Activated T-helper 2 cell treated with anti-CD3 and anti-CD28 coated beads, Interferon-gamma antibody, Interleukin-2, Interleukin-4, amounts not matched to agents 10 μg/mL and 5 μg/mL and 100 μg/mL, durations not matched to agents 14 hours and 24 hours and 36 hours (primary cell): ENCODE measurements at regions not wholly inside any gene's neighbourhood (a gene's known extent, or its start where the extent isn't known, plus 50 kb on each side); places are given as distances from the start of the nearest gene placed in this dataset.
"Not testable (repeated sequence)": the region's sequence is repeated elsewhere in the genome, so short reads cannot be mapped to it uniquely, and the experiment has no call there.

Experiments
- DNase-seq: peaks from one replicate; pipeline ENCODE4 v3.0.0; 2021; ENCODE audit warnings: low spot score
- H3K27ac Mint-ChIP-seq: one replicate; pipeline ENCODE4 v1.8.0; 2021; ENCODE audit warnings: mixed read lengths
- H3K27me3 Mint-ChIP-seq: one replicate; pipeline ENCODE4 v1.8.0; 2021; ENCODE audit warnings: low read depth, mixed read lengths
- H3K36me3 Mint-ChIP-seq: one replicate; pipeline ENCODE4 v1.8.0; 2021; ENCODE audit warnings: low read depth, mixed read lengths
- H3K4me1 Mint-ChIP-seq: one replicate; pipeline ENCODE4 v1.8.0; 2021; ENCODE audit warnings: low read depth, mixed read lengths
- H3K4me3 Mint-ChIP-seq: one replicate; pipeline ENCODE4 v1.8.0; 2021; ENCODE audit warnings: low read depth, mild to moderate bottlenecking, moderate library complexity, mixed read lengths
- H3K9me3 Mint-ChIP-seq: one replicate; pipeline ENCODE4 v1.8.0; 2021; ENCODE audit warnings: mixed read lengths
- intact Hi-C: fragments of 100-400 bp; cut with micrococcal nuclease; formaldehyde crosslinking; loops from one replicate; pipeline ENCODE4 v1.15.1; 2023

DNA sequence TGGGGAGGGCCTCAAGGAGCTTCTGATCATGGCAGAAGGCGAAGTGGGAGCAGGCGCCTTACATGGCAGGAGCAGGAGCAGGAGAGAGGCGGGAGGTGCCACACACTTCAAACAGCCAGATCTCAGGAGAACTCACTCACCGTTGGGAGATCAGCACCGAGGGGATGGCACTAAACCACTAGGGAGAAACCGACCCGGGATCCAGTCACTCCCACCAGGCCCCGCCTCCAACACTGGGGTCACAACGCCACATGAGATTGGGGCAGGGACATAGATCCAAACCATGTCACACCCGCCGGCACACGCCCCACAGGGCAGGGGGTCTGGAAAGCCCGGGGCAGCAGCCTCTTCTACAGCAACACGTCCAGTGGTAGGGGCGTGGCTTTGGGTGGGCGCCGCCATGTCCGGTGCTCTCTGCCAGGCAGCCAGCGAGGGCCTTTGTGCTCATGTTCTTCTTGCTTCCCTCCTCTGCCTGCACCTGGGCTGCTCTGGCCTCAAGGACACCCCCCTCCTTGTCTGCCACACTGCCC lies 233.8 kb upstream of the SHH start:
- H3K27me3 Mint-ChIP-seq, result no peaks in the 10 kb centered on the region
- no peaks in the 10 kb centered on the region for H3K36me3 Mint-ChIP-seq
- no peaks in the 10 kb centered on the region for H3K9me3 Mint-ChIP-seq
- no peak overlapping the region for H3K27ac Mint-ChIP-seq
- intact Hi-C loops, result no loop called here
- no peak overlapping the region for H3K4me3 Mint-ChIP-seq
- H3K4me1 Mint-ChIP-seq, result no peaks in the 10 kb centered on the region
- DNase-seq, result no peak

DNA sequence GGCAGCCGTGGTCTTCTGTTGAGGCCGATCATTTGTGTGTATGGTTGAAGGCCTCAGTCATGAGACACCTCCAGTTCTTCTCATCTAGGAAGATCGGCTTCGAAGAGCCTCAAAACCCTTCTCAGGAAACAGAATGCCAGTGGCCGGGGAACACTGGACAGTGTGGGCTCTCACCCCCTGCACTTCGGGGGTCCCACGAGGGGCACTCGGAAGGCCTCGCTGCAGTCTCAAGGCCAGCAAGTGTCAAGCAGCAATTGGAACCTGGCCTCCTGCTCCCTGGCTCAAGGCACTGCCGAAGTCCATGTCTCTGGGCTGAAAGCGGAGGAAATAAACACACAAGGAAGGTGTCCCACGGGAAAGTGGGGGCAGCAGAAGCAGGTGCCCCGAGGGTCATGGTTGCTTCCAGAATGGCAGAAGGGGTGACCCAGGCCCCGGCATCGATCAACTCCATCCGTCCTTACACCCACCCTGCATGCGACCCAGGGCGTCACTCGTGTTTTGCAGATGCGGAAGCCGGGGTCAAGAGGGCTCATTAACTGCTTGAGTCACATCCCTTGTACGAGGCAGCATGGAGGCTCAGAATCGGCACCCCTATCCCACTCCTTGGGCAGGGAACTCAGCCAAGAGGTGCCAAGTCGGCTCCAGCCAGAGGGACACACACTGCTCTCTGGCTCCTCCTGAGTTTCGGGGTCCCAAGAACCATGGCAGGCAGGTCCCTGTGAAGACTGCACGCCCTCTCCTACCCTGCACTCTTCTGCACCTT lies 231.3 kb upstream of the SHH start:
- DNase-seq, result no peak
- Mint-ChIP-seq H3K4me3 (no peak overlapping the region), H3K9me3 (no peaks in the 10 kb centered on the region), H3K4me1 (no peaks in the 10 kb centered on the region), H3K27me3 (no peaks in the 10 kb centered on the region), H3K27ac (no peak overlapping the region), H3K36me3 (no peaks in the 10 kb centered on the region)
- intact Hi-C loops, result no loop called here

DNA sequence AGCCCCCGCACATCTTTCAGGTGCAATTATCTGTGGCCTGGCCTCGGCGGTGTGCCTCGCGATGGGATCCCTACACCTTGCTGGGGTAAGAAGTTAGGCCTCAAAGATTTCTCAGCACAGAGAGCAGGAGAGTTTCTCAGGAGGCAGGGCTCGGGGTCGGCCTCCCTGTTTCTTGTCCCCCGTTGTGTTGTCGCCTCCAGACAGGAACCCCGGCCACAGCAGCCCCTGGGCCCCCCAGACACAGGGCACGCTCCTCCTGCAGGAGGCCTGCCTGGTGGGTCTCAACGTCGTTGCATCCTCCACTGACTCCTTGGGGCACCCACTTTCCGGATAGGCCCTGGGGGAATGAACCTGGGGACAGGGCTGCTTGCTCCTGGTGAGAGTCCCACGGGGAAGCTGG lies 229.1 kb upstream of the SHH start:
- no peaks in the 10 kb centered on the region for H3K9me3 Mint-ChIP-seq
- H3K4me1 Mint-ChIP-seq, result no peaks in the 10 kb centered on the region
- peaks cover 2% of the 10 kb centered on the region for H3K27me3 Mint-ChIP-seq
- no peak overlapping the region for H3K4me3 Mint-ChIP-seq
- H3K27ac Mint-ChIP-seq, result no peak overlapping the region
- intact Hi-C loops, result no loop called here
- no peak for DNase-seq
- no peaks in the 10 kb centered on the region for H3K36me3 Mint-ChIP-seq

DNA sequence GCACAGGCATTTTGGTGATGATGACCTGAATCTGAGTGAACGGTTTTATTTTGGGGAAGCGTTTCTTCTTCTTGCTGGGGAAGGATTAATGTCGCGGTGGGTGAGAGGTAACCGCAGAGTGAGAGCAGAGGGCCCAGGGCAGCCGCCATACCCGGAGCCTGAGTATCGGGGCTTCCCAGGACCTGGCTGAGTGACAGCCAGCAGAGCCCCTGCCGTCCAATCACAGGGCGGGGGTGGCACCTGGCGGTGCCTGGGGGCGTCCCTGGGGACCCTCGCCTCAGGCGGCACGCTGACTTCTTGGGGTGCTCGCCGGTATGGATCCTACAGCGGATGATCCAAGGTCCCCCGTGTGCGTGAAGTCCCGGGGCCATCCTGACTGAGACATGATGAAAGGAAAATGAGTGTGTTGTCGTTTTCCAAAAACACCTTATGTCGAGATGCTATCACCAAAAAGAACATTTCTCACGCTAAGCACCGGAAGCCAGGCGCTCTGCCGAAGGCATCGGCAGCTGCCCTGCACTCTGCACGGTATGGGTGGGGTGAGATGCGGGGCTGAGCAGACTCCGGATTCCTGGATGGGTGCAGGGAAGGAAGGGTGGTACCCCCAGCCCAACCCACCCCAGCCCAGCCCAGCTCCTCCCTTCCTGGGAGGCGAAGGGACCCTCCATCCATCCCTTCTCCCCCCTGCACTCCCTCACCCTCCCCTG lies 227.9 kb upstream of the SHH start:
- intact Hi-C loops, result no loop called here

DNA sequence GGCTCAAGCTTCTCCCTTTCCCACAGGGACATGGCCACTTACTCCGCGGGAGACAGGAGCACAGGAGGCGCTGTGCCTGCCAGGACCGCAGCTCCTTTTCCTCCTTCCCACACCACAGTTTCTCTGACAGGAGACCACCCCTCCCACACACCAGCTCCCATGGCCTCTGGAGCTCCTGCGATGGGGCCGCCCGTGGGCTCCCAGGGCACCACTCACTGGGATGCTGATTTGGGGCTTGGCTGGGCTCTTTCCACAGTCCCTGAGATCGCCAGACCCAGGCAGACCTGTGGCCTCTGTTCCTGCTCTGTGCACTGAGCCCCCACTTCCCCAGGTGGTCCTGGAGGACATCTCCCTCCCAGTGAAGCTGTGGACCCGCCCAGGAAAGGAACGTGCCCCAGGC lies 226.9 kb upstream of the SHH start:
- H3K27me3 Mint-ChIP-seq, result peaks cover 3% of the 10 kb centered on the region
- H3K27ac Mint-ChIP-seq, result no peak overlapping the region
- no peak for DNase-seq
- no peaks in the 10 kb centered on the region for H3K36me3 Mint-ChIP-seq
- H3K9me3 Mint-ChIP-seq, result no peaks in the 10 kb centered on the region
- intact Hi-C loops, result no loop called here
- peaks cover 2% of the 10 kb centered on the region for H3K4me1 Mint-ChIP-seq
- no peak overlapping the region for H3K4me3 Mint-ChIP-seq

More for the DNA sequence above, 227.9 kb upstream of the SHH start:
- Mint-ChIP-seq H3K4me3 (no peak overlapping the region), H3K27ac (no peak overlapping the region), H3K27me3 (peaks cover 3% of the 10 kb centered on the region), H3K36me3 (no peaks in the 10 kb centered on the region), H3K4me1 (no peaks in the 10 kb centered on the region), H3K9me3 (no peaks in the 10 kb centered on the region)
- DNase-seq, result no peak

DNA sequence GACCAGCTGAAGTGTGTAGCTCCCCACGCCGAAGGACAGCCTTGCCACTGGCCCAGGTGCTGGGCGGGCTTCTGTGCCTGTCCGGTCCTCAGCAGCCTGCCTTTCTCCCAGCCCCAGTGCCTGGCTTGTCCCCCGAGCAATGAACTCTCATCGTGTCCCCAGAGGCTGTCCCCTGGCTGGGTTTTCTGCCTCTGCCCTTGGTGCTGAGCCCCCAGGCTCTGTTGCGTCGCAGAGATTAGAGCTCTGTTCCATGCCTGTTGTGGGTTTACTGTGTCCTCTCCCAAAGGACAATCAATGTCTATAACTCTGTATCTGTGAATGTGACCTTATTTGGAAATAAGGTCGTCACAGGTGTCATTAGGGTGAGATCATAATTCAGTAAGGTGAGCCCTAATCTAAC lies 226.1 kb upstream of the SHH start:
- no peak overlapping the region for H3K27ac Mint-ChIP-seq
- H3K4me1 Mint-ChIP-seq, result peaks cover 2% of the 10 kb centered on the region
- H3K36me3 Mint-ChIP-seq, result no peaks in the 10 kb centered on the region
- intact Hi-C loops, result no loop called here
- H3K9me3 Mint-ChIP-seq, result no peaks in the 10 kb centered on the region
- H3K4me3 Mint-ChIP-seq, result no peak overlapping the region
- no peak for DNase-seq
- H3K27me3 Mint-ChIP-seq, result peaks cover 3% of the 10 kb centered on the region

DNA sequence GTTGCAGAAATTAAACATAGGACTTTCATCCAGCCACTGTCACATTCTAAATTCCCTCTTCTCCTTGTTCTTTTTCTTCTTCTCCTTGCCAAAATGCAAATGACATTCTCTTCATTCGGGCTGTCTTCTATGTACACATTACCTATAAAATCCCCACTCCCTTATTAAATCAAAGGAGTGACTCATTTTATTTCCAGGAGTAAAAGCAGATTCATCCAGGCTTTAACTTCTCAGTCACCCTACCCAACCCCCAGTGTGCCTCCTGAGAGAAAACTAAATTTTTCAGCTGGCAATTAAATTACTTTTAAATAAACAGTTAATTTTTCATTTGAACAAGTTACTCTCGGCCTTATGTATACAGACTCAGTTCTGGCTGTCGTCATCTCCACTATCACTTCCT lies 223.9 kb upstream of the SHH start:
- no peak for DNase-seq
- H3K36me3 Mint-ChIP-seq, result no peaks in the 10 kb centered on the region
- peaks cover 2% of the 10 kb centered on the region for H3K4me1 Mint-ChIP-seq
- peaks cover 13% of the 10 kb centered on the region for H3K9me3 Mint-ChIP-seq
- peaks cover 3% of the 10 kb centered on the region for H3K27me3 Mint-ChIP-seq
- no peak overlapping the region for H3K4me3 Mint-ChIP-seq
- intact Hi-C loops, result no loop called here
- H3K27ac Mint-ChIP-seq, result no peak overlapping the region

DNA sequence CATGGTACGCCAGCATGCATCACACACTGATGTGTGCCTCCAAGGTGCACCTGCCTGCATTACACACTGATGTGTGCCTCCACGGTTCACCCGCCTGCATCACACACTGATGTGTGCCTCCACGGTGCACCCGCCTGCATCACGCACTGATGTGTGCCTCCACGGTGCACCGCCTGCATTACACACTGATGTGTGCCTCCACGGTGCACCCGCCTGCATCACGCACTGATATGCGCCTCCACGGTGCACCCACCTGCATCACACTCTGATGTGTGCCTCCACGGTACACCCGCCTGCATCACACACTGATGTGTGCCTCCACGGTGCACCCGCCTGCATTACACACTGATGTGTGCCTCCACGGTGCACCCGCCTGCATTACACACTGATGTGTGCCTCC lies 223.1 kb upstream of the SHH start:
- H3K4me3 Mint-ChIP-seq, DNase-seq, H3K27ac Mint-ChIP-seq, H3K36me3 Mint-ChIP-seq, H3K4me1 Mint-ChIP-seq, H3K27me3 Mint-ChIP-seq, intact Hi-C loops: not testable (repeated sequence)
- H3K9me3 Mint-ChIP-seq, result peaks cover 13% of the 10 kb centered on the region

DNA sequence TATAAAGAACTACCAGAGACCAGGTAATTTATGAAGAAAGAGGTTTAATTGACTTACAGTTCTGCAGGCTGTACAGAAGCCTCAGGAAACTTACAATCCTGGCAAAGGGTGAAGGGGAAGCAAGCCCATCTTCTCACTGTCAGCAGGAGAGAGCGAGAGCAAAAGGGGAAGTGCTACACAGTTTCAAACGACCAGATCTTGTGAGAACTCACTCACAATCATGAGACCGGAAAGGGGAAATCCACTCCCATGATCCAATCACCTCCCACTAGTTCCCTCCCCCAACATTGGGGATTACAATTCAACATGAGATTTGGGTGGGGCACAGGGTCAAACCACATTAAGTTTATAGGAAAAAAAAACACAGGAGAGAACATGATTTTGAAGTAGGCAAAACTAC lies 222.1 kb upstream of the SHH start:
- Mint-ChIP-seq H3K27ac (no peak overlapping the region), H3K36me3 (no peaks in the 10 kb centered on the region), H3K9me3 (peaks cover 13% of the 10 kb centered on the region), H3K4me1 (peaks cover 2% of the 10 kb centered on the region), H3K27me3 (peaks cover 3% of the 10 kb centered on the region), H3K4me3 (no peak overlapping the region)
- intact Hi-C loops, result no loop called here
- DNase-seq, result no peak

DNA sequence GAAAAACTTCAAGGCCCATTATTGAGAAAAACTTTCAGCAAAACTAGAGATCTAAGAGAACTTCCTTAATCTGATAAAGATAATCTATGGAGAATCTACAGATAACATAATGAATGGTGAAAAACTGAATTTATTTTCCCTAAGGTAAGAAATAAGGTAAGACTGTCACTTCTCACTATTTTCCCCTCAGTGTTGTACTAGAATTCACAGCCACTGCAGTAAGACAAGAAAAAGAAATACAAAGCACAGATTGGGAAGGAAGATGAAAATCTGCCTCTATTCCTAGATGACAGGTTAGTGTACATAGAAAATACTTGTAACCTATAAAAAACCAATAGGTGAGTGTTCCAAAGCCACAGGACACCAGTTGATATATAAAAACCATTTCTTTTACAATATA lies 220.7 kb upstream of the SHH start:
- intact Hi-C loops, result no loop called here
- DNase-seq, result no peak
- no peaks in the 10 kb centered on the region for H3K36me3 Mint-ChIP-seq
- peaks cover 2% of the 10 kb centered on the region for H3K4me1 Mint-ChIP-seq
- peaks cover 3% of the 10 kb centered on the region for H3K27me3 Mint-ChIP-seq
- no peak overlapping the region for H3K27ac Mint-ChIP-seq
- H3K9me3 Mint-ChIP-seq, result peaks cover 13% of the 10 kb centered on the region
- no peak overlapping the region for H3K4me3 Mint-ChIP-seq

DNA sequence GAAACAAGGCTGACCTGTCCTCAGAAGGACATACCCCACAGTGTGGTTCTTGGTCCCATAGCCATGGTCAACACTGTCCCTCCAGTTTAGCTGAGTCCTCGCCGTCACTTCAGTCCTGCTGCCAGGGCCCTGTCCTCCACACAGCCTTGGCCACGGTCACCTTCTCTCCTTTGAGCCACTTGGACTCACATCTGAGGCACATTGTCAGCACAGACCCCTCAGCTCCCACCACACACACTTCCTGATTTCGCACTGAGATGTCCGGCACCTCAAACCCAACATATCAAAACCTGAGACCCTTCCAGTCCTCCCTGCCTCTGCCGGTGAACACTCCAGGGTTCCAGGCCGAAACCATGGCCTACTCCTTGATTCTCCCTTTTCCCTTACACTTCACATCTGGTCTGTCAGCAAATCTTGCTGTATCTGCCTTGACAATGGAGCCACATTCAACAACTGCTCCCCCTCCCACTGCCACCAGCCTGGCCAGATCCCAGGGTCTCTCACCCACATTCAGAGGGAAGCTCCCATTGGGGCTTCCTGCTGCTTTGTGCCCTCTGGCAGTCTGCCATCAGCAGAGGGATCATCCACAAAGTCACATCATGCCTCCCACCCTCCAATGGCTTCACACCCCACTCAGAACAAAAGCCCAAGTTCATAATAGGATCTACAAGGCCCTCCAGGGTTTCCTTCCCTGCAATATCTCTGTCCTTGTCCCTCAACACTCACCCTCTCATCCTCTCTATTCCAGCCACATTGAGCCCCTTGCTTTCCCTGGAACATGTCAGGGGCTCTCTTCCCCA lies 219.6 kb upstream of the SHH start:
- H3K36me3 Mint-ChIP-seq, result no peaks in the 10 kb centered on the region

DNA sequence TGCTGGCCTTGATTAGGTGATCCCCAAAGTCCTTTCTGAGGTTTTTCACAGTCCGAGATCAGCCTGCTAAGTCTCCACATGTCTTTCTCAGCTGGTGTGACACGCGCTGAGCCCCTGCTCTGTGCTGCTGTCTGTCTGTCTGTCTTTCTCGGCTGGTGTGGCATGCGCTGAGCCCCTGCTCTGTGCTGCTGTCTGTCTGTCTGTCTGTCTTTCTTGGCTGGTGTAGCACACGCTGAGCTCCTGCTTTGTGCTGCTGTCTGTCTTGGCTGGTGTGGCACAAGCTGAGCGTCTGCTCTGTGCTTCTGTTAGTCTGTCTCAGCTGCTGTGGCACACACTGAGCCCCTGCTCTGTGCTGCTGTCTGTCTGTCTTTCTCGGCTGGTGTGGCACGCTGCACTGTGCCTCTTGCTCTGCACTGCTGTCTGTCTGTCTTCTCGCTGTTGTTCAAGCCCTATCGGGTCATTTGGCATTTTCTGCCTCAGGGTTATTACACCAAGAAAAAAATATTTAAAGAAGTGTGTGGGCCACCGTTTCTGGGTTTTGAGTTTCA lies 217.3 kb upstream of the SHH start:
- Mint-ChIP-seq H3K4me3 (no peak overlapping the region), H3K9me3 (peaks cover 13% of the 10 kb centered on the region), H3K27ac (no peak overlapping the region), H3K4me1 (peaks cover 2% of the 10 kb centered on the region), H3K27me3 (peaks cover 2% of the 10 kb centered on the region), H3K36me3 (no peaks in the 10 kb centered on the region)
- intact Hi-C loops, result no loop called here
- no peak for DNase-seq

More for the DNA sequence above, 219.6 kb upstream of the SHH start:
- peaks cover 2% of the 10 kb centered on the region for H3K4me1 Mint-ChIP-seq
- no peak overlapping the region for H3K4me3 Mint-ChIP-seq
- H3K27me3 Mint-ChIP-seq, result peaks cover 3% of the 10 kb centered on the region
- intact Hi-C loops, result no loop called here
- peaks cover 13% of the 10 kb centered on the region for H3K9me3 Mint-ChIP-seq
- no peak for DNase-seq
- H3K27ac Mint-ChIP-seq, result no peak overlapping the region
